Neuron (in vitro differentiated cells): ENCODE measurements at regions not wholly inside any gene's neighbourhood (a gene's known extent, or its start where the extent isn't known, plus 50 kb on each side); places are given as distances from the start of the nearest gene placed in this dataset.

Experiments
- H2AFZ ChIP-seq: one replicate; pipeline ENCODE4 v1.6.1; 2013; ENCODE audit warnings: low read depth, mild to moderate bottlenecking, inconsistent platforms, low read length, moderate library complexity
- H3K27me3 ChIP-seq: one replicate; pipeline ENCODE4 v1.6.1; 2013; ENCODE audit warnings: low read length; ENCODE audit not compliant: insufficient read depth
- H3K36me3 ChIP-seq: one replicate; pipeline ENCODE4 v1.6.1; 2013; ENCODE audit warnings: low read length; ENCODE audit not compliant: insufficient read depth
- H3K4me1 ChIP-seq: one replicate; pipeline ENCODE4 v1.6.1; 2013; ENCODE audit warnings: low read length; ENCODE audit not compliant: insufficient read depth
- H3K4me3 ChIP-seq: 2 replicates; pipeline ENCODE4 v1.5.1; 2013; ENCODE audit warnings: mild to moderate bottlenecking, low read length, moderate library complexity
- H3K9me3 ChIP-seq: one replicate; pipeline ENCODE4 v1.6.1; 2013; ENCODE audit warnings: low read length

GRCh38 chr17:63140255-63140654 is 174.2 kb downstream of the TANC2 start:
- Histone ChIP-seq H2AFZ (no peak overlapping the region), H3K36me3 (peaks cover 2% of the 10 kb centered on the region), H3K9me3 (peaks cover 2% of the 10 kb centered on the region), H3K27me3 (no peaks in the 10 kb centered on the region), H3K4me1 (peaks cover 38% of the 10 kb centered on the region), H3K4me3 (no peak overlapping the region)

DNA sequence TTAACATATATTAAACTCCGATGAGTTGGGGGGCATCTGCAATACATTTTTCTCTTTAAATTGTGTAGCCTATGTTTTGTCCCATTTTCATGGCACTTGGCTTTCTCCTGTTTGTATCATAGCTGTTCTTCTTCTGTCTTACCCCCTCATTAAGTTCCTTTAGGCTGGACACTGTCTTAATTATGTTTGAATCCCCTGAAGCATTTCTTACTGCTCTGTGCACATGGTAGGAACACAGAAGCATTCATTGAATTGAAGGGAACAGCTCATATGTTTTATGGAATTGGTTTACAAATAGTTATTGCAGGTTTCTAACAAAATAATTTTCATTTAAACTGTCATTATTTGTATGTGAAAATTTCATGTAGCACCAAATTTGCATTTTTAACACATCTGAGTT is 176.8 kb downstream of the TANC2 start:
- peaks cover 16% of the 10 kb centered on the region for H3K4me1 ChIP-seq
- no peak overlapping the region for H3K4me3 ChIP-seq
- H3K36me3 ChIP-seq, result peaks cover 2% of the 10 kb centered on the region
- H3K27me3 ChIP-seq, result no peaks in the 10 kb centered on the region
- peaks cover 2% of the 10 kb centered on the region for H3K9me3 ChIP-seq
- no peak overlapping the region for H2AFZ ChIP-seq

DNA sequence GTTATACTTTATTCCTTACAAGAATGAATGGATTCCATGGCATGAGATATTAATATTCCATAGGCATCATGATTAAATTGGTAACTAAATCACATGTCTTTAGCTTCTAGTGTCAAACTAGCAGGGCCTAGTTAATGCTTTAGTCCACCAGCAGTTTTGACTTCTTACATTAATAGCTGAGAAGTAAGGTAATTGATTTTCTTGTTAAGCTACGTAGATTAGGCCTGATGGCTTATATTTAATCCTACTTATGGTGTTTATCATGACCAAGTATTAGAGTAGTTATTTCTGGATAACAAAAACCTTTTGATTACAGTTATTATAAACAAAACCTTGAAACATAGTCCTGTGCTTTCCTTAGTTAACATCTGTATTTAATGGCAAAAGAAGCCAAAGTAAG is 184.5 kb downstream of the TANC2 start:
- Histone ChIP-seq H3K4me3 (peak overlapping the region; percentile 51), H3K4me1 (peaks cover 62% of the 10 kb centered on the region), H3K27me3 (no peaks in the 10 kb centered on the region), H3K9me3 (no peaks in the 10 kb centered on the region), H2AFZ (no peak overlapping the region), H3K36me3 (no peaks in the 10 kb centered on the region)

GRCh38 chr17:63150994-63151464 is 185.0 kb downstream of the TANC2 start:
- H3K4me3 ChIP-seq, result peak overlapping the region; percentile 51
- peaks cover 68% of the 10 kb centered on the region for H3K4me1 ChIP-seq
- H3K9me3 ChIP-seq, result no peaks in the 10 kb centered on the region
- no peaks in the 10 kb centered on the region for H3K27me3 ChIP-seq
- no peaks in the 10 kb centered on the region for H3K36me3 ChIP-seq
- no peak overlapping the region for H2AFZ ChIP-seq

DNA sequence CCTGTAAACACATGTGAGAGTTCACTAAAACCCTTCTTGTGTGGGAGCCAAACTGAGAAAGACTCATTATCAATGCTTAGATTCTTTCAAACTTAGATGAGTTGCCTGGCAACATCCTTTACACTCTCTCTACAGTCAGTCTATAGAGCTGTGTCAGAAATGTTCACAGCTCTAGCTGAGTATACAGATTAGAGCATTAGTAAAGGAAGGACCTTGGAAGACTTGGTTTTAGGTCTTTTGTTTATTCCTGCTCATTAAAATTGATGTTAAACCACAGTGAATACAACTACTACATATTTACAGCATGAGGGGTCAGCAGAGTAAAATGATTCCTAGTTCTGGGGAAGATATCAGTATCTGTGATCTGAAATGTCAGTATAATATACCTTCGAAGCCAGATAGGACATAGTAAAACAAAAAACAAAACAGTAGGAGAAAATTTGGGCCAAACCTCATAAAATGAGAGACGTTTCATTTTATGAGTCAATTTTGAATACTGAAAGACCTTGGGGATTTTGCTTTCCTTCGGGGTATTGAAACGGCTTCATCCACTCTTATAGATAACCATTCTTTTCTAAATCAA is 186.0 kb downstream of the TANC2 start:
- Histone ChIP-seq H3K36me3 (no peaks in the 10 kb centered on the region), H2AFZ (no peak overlapping the region), H3K27me3 (no peaks in the 10 kb centered on the region), H3K4me3 (peak overlapping the region; percentile 51), H3K9me3 (no peaks in the 10 kb centered on the region), H3K4me1 (peaks cover 73% of the 10 kb centered on the region)

DNA sequence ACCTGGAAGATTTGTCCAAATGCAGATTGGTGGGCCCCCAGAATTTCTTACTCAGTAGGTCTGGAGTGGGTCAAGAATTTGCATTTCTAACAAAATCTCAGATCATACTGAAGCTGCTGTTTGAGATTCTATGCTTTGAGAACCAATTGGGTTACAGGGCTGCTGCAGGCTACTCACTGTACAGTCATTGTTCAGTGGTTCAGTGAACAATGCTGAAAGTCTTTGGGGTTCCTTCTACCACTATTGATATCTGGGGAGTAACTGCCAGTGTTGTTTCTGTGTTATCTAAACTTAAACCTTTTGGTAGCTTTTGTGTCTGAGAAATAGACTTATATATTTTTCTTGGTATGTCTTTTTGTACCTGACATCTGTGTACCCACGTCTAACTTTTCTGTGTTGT is 187.5 kb downstream of the TANC2 start:
- Histone ChIP-seq H3K9me3 (no peaks in the 10 kb centered on the region), H3K4me1 (peaks cover 71% of the 10 kb centered on the region), H3K4me3 (peak overlapping the region; percentile 51), H3K36me3 (no peaks in the 10 kb centered on the region), H3K27me3 (no peaks in the 10 kb centered on the region), H2AFZ (no peak overlapping the region)

- no peaks in the 10 kb centered on the region for H3K27me3 ChIP-seq
Observed at GRCh38 chr17:63154586-63155244, 188.7 kb downstream of the TANC2 start.

GRCh38 chr17:63156986-63157385 is 191.0 kb downstream of the TANC2 start:
- Histone ChIP-seq H3K9me3 (no peaks in the 10 kb centered on the region), H2AFZ (no peak overlapping the region), H3K4me1 (peaks cover 45% of the 10 kb centered on the region), H3K27me3 (no peaks in the 10 kb centered on the region), H3K36me3 (peaks cover 8% of the 10 kb centered on the region), H3K4me3 (no peak overlapping the region)

More at GRCh38 chr17:63154586-63155244, 188.7 kb downstream of the TANC2 start:
- Histone ChIP-seq H3K4me3 (peak overlapping the region; percentile 51), H3K9me3 (no peaks in the 10 kb centered on the region), H3K36me3 (peaks cover 5% of the 10 kb centered on the region), H3K4me1 (peaks cover 62% of the 10 kb centered on the region), H2AFZ (no peak overlapping the region)

GRCh38 chr17:63162406-63163157 is 196.5 kb downstream of the TANC2 start:
- Histone ChIP-seq H3K27me3 (no peaks in the 10 kb centered on the region), H2AFZ (no peak overlapping the region), H3K36me3 (peaks cover 8% of the 10 kb centered on the region), H3K4me1 (no peaks in the 10 kb centered on the region), H3K9me3 (no peaks in the 10 kb centered on the region), H3K4me3 (no peak overlapping the region)

DNA sequence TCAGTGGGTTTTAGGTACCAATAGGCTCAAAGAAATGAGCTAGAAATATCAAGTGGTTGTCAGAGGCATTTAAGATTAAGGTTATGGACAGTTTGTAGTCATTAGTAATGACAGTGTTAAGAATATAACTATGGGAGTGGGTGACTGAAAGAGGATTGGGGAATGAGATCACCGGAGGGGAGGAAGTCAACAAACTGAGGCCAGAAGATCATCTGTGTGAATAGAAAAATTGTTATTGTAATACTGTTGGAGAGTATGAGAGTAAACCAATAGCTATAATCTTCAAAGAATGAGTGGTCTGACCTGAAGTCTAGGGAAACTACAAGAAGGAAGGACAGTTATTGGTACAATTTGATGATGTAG is 197.1 kb downstream of the TANC2 start:
- Histone ChIP-seq H3K4me1 (no peaks in the 10 kb centered on the region), H3K27me3 (no peaks in the 10 kb centered on the region), H2AFZ (no peak overlapping the region), H3K4me3 (no peak overlapping the region), H3K9me3 (no peaks in the 10 kb centered on the region), H3K36me3 (peaks cover 8% of the 10 kb centered on the region)

- no peak overlapping the region for H3K4me3 ChIP-seq
Observed at GRCh38 chr17:63165400-63165799, 199.4 kb downstream of the TANC2 start.

DNA sequence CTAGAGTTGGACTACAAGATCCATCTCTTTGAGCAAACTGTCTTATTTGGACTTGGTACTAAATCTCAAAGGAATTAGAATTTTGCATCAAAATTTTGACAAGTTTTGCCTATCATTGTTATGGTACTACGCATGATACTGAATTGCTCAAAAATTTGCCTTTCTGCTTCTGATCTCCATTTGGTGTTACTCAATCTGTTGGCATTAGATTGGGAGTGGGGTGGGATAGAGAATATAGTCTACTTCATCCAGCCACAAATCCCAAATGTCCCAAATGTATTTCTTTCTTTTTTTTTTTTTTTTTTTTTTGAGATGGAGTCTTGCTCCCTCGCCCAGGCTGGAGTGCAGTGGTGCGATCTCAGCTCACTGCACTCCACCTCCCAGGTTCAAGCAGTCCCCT is 204.8 kb downstream of the TANC2 start:
- H2AFZ ChIP-seq, result no peak overlapping the region
- H3K4me3 ChIP-seq, result no peak overlapping the region
- H3K36me3 ChIP-seq, result no peaks in the 10 kb centered on the region
- peaks cover 8% of the 10 kb centered on the region for H3K4me1 ChIP-seq
- H3K27me3 ChIP-seq, result no peaks in the 10 kb centered on the region
- H3K9me3 ChIP-seq, result peaks cover 4% of the 10 kb centered on the region

More at GRCh38 chr17:63165400-63165799, 199.4 kb downstream of the TANC2 start:
- H2AFZ ChIP-seq, result no peak overlapping the region
- no peaks in the 10 kb centered on the region for H3K27me3 ChIP-seq
- no peaks in the 10 kb centered on the region for H3K4me1 ChIP-seq
- no peaks in the 10 kb centered on the region for H3K9me3 ChIP-seq
- H3K36me3 ChIP-seq, result peaks cover 2% of the 10 kb centered on the region
